ENCODE measurements at regions not wholly inside any gene's neighbourhood (a gene's known extent, or its start where the extent isn't known, plus 50 kb on each side); places are given as distances from the start of the nearest gene placed in this dataset.

DNA sequence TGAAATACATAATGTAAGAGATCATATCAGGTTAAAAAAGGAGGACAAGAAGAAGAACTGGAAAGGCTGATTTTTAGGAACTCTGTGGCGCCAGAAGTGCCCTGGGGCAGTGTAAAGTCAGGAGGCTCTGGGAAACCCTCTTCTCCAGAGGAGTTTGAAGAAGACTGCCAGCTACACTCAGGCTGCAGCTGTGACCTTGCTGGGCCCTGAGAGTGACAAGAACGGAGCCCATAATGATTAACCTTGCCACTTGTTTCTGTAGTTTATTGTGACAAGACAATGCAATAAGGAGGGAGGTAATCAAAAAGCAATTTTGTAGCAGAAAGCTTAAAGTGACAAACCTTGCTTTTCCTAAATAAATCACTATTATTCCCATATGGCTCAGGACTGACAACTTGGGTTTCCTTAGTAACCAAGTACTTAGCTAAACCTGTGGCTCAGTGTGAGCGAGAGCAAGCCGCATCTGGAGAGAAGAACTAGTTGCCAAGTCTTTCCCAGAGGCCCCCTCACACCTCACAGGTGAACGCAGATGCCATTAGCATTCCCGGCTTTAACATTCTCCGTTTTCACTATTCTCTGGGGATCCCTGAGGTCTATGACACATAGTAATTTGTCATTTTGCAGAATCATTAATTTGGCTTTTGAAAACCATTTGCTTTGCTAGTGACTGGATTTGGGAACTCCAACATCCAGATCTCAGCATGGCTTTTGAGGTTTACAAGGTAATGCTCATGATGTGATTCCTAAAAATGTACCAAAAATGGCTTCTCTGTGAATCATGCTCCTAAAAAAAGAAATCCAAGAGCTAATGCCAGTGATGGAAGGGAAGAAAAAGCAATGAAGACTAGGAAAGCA is 115.9 kb downstream of the OMA1 start:
- no peak overlapping the region for H3K9ac ChIP-seq (ENCODE audit: low read depth, low read length)
- H3K4me1 ChIP-seq (ENCODE audit: insufficient read depth, low read length) = peaks cover 12% of the 10 kb centered on the region; the same call in 1 of the 2 replicates
- H3K9me3 ChIP-seq (ENCODE audit: control insufficient read depth, insufficient read depth, low read length) = no peaks in the 10 kb centered on the region; the same call in 1 of the 2 replicates
- H3K36me3 ChIP-seq (ENCODE audit: insufficient read depth, low read length) = no peaks in the 10 kb centered on the region

DNA sequence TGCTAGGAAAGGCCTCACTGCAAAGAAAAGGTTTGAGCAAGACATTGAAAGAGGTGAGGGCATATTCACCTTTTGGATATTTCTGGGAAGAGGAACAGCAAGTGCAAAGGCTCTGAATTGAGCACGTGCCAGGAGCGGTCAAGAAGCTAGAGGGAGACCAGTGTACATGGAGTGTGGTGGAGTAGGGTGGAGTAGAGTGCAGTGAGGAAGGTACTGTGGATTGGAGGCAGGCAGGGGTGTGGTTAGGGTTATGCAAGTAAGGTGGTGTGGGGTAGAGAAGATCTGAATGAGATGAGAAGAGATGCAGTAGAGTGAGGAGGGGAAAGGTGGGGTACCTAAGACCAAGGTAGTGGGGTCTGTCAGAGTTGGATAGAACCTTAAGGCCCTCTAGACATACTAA is 119.6 kb downstream of the OMA1 start:
- no peaks in the 10 kb centered on the region for H3K4me1 ChIP-seq (ENCODE audit: insufficient read depth, low read length)
- no peaks in the 10 kb centered on the region for H3K36me3 ChIP-seq (ENCODE audit: insufficient read depth, low read length)
- H3K9me3 ChIP-seq (ENCODE audit: control insufficient read depth, insufficient read depth, low read length) = no peaks in the 10 kb centered on the region; the same call in 1 of the 2 replicates
- H3K9ac ChIP-seq (ENCODE audit: low read depth, low read length) = no peak overlapping the region

DNA sequence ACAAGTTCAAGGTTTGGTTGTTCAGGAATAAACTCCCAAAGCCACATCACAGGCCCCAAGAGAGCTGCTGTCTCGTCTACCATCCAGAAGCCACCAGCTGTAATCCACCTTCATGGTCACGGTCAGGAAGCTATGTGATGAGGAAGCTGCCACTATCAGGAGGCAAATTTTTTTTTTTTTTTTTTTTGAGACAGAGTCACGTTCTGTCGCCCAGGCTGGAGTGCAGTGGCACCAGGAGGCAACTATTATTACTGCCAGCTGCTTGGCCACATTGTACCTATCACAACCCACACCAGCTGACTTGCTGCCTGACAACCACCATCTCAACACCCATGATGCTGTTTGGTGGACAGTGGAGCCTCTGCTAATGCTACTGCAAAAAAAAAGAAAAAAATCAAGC is 124.1 kb downstream of the OMA1 start:
- Histone ChIP-seq H3K9ac (ENCODE audit: low read depth, low read length) (no peak overlapping the region), H3K9me3 (ENCODE audit: control insufficient read depth, insufficient read depth, low read length) (no peaks in the 10 kb centered on the region), H3K4me1 (ENCODE audit: insufficient read depth, low read length) (0 out of 2 replicates have a peak, but pooled peaks cover 3% of the 10 kb centered on the region), H3K36me3 (ENCODE audit: insufficient read depth, low read length) (no peaks in the 10 kb centered on the region)

DNA sequence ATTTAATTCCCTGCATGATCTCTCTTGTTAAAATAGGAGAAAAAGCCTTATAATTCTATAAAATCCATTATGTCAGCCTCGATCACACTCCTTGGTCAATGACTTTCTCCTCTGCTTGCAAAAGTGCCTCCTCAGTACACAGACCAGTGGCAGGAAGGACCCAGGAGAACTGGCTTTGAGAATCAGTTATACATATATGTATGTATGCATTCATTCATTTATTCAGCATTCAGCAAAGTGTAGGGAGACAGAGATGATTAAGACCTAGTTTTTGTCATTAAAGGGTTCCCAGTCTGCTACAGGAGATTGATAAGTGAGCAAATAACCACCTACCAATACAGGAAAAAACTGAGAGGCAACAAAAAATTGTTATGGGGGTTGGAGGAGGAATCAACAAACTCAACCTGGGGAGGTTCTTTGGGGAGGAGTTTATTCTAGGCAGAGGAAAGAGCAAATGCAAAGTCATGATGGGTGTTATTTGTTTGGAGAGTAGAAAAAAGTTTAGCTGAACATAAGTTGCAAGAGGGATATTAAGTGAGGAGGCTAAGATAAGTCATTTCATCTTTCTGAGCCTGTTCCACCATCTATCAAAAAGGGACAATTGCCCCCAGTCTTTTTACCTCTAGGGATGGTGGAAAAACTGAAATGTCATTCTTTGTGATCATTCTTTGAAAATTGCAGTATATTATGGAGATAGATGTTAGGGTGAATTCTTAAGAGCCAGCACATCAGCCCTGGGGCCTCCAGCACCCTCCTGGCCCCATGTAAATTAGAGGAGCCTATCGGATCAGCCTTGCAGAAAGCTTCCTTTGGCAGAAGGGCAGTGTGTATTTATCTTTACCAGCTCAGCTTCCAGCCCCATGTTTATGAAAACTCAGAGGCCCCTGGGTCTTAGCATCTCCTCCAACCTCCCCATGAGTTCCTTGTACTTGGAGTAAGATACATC is 128.0 kb downstream of the OMA1 start:
- H3K9me3 ChIP-seq (ENCODE audit: control insufficient read depth, insufficient read depth, low read length) = no peaks in the 10 kb centered on the region
- no peak overlapping the region for H3K9ac ChIP-seq (ENCODE audit: low read depth, low read length)
- H3K36me3 ChIP-seq (ENCODE audit: insufficient read depth, low read length) = no peaks in the 10 kb centered on the region
- H3K4me1 ChIP-seq (ENCODE audit: insufficient read depth, low read length) = 0 out of 2 replicates have a peak, but pooled peaks cover 3% of the 10 kb centered on the region

DNA sequence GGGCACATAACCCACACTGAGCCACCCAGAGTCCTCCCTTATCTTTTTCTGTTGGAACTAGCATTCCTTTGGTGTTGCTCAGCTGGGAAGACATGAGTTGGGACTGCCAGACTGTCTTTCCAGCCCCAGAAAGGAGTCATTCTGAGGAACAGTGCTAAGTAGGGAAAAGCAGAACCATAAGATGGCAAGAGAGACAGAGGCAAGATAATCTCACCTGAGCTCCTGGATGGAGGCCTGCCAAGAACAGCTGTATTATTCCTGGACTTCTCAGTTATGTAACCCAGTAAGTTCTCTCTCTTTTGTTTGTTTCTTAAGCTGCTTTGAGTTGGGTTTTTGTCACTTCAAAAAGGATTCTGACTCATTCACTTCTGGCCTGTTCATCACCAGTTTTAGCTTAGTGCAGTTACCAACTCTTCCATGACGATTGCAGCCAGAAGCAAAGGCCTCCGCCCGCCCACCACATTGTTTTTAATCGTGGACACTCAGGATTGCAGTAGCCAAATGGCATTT is 134.4 kb downstream of the OMA1 start:
- peaks cover 13% of the 10 kb centered on the region; the same call in 1 of the 2 replicates for H3K4me1 ChIP-seq (ENCODE audit: insufficient read depth, low read length)
- H3K9ac ChIP-seq (ENCODE audit: low read depth, low read length) = no peak overlapping the region
- H3K36me3 ChIP-seq (ENCODE audit: insufficient read depth, low read length) = no peaks in the 10 kb centered on the region
- H3K9me3 ChIP-seq (ENCODE audit: control insufficient read depth, insufficient read depth, low read length) = no peaks in the 10 kb centered on the region

DNA sequence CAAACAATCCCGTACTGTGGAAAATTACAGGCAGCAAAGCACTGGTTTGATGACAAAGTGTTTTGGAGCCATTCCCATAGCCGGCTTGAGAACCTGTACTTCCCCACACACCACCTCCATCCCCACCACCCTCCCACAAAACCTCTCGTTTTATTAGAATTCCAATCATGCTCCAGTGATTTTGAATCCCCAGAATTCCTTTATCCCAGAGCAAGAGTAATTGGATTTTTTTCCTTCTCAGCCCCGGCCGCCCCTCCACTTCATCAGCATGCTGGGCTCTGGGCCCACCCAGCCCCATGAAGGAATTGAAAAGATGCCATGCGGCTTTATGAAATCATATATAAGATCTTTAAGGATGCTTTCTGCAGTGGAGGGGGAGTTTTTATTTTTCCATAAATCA is 136.6 kb downstream of the OMA1 start:
- no peaks in the 10 kb centered on the region for H3K9me3 ChIP-seq (ENCODE audit: control insufficient read depth, insufficient read depth, low read length)
- H3K36me3 ChIP-seq (ENCODE audit: insufficient read depth, low read length) = no peaks in the 10 kb centered on the region
- H3K4me1 ChIP-seq (ENCODE audit: insufficient read depth, low read length) = peaks cover 14% of the 10 kb centered on the region; the same call in 1 of the 2 replicates
- no peak overlapping the region for H3K9ac ChIP-seq (ENCODE audit: low read depth, low read length)

DNA sequence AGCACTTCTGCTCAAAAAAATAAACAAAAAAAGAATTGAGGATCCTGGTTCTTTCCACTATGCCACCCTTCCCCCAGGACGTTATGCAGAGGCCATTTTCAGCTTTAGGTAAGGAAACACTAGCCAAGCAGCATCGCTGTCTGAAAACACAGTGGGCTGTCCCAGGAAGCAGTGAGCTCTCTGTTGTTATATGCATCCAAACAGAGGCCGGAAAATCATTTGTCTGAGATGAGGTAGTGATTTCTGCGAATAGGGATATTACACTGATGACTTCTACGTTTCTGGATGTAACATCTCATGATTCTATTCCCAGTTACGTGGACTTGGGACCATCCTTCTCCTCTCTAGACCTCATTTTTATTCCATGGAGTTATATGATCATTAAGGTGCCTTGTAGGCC is 137.2 kb downstream of the OMA1 start:
- H3K9ac ChIP-seq (ENCODE audit: low read depth, low read length) = no peak overlapping the region
- H3K4me1 ChIP-seq (ENCODE audit: insufficient read depth, low read length) = peaks cover 14% of the 10 kb centered on the region; the same call in 1 of the 2 replicates
- H3K9me3 ChIP-seq (ENCODE audit: control insufficient read depth, insufficient read depth, low read length) = no peaks in the 10 kb centered on the region
- no peaks in the 10 kb centered on the region for H3K36me3 ChIP-seq (ENCODE audit: insufficient read depth, low read length)

DNA sequence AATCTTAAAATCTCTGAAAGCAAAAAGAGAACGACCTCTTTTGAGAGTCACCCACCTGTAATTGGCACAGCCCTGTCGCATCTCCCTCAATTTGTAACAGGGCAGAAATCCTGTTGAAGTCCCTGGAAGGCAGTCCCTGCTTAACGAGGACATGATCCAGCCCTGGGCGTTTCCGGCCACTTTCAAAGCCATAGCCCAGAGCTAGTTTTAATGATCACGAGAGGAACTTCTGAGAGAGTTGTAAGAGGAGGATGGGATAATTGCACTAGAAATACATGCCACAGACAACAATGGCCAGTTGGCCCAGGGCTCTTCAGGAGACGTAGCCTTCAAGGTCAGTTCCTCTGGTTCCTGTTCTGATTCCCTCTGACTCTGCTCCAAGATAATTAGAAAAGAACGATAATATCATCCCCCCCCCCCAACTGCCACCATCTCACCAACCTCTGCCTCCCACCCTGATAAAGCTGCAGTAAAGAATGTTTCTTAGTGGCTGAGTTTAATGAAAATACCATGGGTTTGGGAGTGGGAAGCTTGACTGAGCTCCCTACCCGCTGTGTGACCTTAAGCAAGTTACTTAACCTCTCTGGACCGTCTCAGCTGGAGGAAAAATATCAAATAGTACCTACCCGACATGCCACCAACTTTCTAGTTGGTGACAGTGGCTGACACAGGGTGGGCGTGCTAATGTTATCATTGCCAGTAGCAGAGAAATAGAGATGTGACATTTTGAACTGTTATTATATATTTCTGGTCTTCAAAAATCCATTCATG is 140.0 kb downstream of the OMA1 start:
- no peak overlapping the region for H3K9ac ChIP-seq (ENCODE audit: low read depth, low read length)
- no peaks in the 10 kb centered on the region for H3K9me3 ChIP-seq (ENCODE audit: control insufficient read depth, insufficient read depth, low read length)
- H3K4me1 ChIP-seq (ENCODE audit: insufficient read depth, low read length) = peaks cover 14% of the 10 kb centered on the region; the same call in 1 of the 2 replicates
- no peaks in the 10 kb centered on the region for H3K36me3 ChIP-seq (ENCODE audit: insufficient read depth, low read length)

DNA sequence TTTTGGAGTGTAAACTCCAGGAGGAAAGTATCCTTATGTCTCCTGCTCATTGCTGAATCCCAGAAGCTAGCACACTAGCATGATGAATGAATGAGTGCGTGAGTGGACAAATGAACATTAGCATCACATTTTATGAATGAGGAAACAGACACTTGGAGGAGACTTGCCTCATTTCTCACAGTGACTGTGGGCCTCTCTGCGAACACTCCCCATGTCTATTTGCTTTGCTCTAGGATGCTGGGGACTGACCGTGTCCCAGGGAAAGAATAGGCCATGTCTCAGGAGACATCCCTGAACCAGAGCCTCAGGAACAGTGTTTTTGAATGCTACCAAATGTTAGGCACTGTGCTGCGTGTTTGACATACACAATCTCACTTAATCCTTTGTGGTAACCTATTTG is 140.9 kb downstream of the OMA1 start:
- Histone ChIP-seq H3K9me3 (ENCODE audit: control insufficient read depth, insufficient read depth, low read length) (no peaks in the 10 kb centered on the region), H3K9ac (ENCODE audit: low read depth, low read length) (no peak overlapping the region), H3K36me3 (ENCODE audit: insufficient read depth, low read length) (no peaks in the 10 kb centered on the region), H3K4me1 (ENCODE audit: insufficient read depth, low read length) (peaks cover 14% of the 10 kb centered on the region; the same call in 1 of the 2 replicates)

DNA sequence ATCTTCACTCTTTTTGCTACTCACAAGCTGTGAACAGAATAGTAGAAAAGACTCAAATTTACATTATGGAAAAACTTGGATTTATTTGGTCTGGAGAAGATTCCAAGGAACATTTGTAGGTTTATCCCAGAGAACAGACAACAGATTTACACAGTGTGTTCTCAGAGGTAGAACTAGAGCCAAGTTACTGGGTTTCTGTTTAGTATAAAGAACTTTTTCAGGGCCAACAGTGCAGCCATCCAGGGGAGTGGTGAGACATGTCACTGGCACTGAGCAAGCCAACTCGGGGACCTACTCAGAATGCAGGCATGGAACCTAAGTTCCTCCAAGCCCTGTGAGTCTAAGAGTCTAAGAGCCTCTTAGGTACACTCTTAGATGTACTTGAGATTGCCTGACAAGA is 142.6 kb downstream of the OMA1 start:
- H3K36me3 ChIP-seq (ENCODE audit: insufficient read depth, low read length) = no peaks in the 10 kb centered on the region
- no peaks in the 10 kb centered on the region for H3K9me3 ChIP-seq (ENCODE audit: control insufficient read depth, insufficient read depth, low read length)
- H3K4me1 ChIP-seq (ENCODE audit: insufficient read depth, low read length) = peaks cover 6% of the 10 kb centered on the region; the same call in 1 of the 2 replicates
- no peak overlapping the region for H3K9ac ChIP-seq (ENCODE audit: low read depth, low read length)

DNA sequence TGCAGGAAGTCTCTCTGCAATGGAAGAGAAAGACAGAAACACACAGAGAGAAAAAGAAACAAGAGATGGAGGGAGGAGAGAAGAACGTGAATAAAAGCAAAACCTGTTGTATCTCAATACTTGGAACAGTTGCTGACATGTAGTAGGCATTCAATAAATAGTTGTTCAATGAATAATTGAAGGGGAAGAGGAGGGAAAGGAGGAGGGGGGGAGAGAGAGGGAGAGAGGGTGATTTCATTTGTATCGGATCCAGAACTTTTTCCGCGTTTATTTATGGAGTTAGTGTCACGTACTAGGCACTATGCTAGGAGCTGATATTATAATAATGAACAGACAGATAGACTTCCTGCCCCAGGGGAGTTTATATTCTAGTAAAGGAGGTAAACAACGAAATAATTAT is 144.1 kb downstream of the OMA1 start:
- Histone ChIP-seq H3K9ac (ENCODE audit: low read depth, low read length) (no peak overlapping the region), H3K36me3 (ENCODE audit: insufficient read depth, low read length) (no peaks in the 10 kb centered on the region), H3K9me3 (ENCODE audit: control insufficient read depth, insufficient read depth, low read length) (no peaks in the 10 kb centered on the region), H3K4me1 (ENCODE audit: insufficient read depth, low read length) (0 out of 2 replicates have a peak, but pooled peaks cover 11% of the 10 kb centered on the region)

DNA sequence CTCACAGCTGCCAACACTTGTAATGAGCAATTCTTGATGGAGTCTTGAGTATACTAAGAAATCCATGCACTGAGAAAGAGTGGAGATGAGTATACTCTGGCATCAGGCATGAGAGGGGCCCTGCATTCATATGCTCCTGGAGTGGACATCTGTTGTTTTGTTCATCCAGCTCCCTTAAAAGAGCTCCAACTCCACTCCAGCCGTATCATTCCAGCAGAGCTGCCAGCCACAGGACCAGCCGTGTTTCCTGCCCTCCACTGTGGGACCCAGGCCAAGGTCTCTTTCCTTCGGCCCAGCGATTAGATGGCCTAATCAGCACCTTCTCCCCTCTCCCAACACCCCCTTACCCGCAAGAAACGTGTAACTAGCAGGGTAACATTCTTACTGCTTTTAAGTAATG is 144.5 kb downstream of the OMA1 start:
- Histone ChIP-seq H3K9me3 (ENCODE audit: control insufficient read depth, insufficient read depth, low read length) (no peaks in the 10 kb centered on the region), H3K9ac (ENCODE audit: low read depth, low read length) (no peak overlapping the region), H3K36me3 (ENCODE audit: insufficient read depth, low read length) (no peaks in the 10 kb centered on the region), H3K4me1 (ENCODE audit: insufficient read depth, low read length) (peaks cover 12% of the 10 kb centered on the region)

DNA sequence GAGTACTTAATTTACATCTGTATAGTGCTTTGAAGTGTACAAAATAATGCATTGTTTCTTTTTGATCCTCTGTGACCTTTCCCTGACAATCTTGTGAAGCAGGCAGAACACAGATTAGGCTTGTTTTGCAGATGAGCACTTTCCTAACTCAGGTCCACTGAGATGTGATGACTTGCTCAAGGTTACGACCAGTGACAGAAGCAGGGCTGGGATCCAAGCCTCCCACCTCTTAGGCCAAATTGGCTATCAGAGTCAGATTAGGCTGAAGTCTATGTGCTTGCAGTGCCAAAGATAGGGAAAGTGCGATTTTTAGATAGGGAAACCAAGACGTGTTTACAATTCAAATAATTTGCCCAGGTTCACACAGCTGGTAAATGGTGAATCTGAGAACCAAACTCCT is 147.3 kb downstream of the OMA1 start:
- Histone ChIP-seq H3K9ac (ENCODE audit: low read depth, low read length) (no peak overlapping the region), H3K9me3 (ENCODE audit: control insufficient read depth, insufficient read depth, low read length) (no peaks in the 10 kb centered on the region), H3K36me3 (ENCODE audit: insufficient read depth, low read length) (no peaks in the 10 kb centered on the region), H3K4me1 (ENCODE audit: insufficient read depth, low read length) (peaks cover 30% of the 10 kb centered on the region)

DNA sequence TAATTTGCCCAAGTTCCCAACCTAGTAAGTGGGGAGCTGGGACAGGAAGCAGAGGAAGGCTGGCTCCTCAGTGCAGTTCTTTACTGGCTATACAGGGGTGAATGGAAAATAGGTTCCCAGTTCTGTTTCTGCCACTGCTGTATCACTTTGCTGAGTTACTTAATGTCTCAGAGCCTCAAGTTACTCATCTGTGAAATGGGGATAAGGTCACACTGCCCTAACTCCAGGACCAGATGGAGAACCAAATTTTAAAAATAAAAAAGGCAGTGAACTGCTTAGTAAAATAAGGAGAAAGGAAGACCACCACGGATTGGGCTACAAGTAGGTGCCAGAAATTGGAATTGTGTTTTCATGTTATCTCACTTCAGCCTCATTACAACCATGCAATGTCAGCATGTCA is 147.8 kb downstream of the OMA1 start:
- Histone ChIP-seq H3K9ac (ENCODE audit: low read depth, low read length) (no peak overlapping the region), H3K36me3 (ENCODE audit: insufficient read depth, low read length) (no peaks in the 10 kb centered on the region), H3K4me1 (ENCODE audit: insufficient read depth, low read length) (peaks cover 30% of the 10 kb centered on the region), H3K9me3 (ENCODE audit: control insufficient read depth, insufficient read depth, low read length) (no peaks in the 10 kb centered on the region)

Data from ES-I3 (cell line).